ENCODE measurements at regions not wholly inside any gene's neighbourhood (a gene's known extent, or its start where the extent isn't known, plus 50 kb on each side); places are given as distances from the start of the nearest gene placed in this dataset.
"Not testable (repeated sequence)": the region's sequence is repeated elsewhere in the genome, so short reads cannot be mapped to it uniquely, and the experiment has no call there.

DNA sequence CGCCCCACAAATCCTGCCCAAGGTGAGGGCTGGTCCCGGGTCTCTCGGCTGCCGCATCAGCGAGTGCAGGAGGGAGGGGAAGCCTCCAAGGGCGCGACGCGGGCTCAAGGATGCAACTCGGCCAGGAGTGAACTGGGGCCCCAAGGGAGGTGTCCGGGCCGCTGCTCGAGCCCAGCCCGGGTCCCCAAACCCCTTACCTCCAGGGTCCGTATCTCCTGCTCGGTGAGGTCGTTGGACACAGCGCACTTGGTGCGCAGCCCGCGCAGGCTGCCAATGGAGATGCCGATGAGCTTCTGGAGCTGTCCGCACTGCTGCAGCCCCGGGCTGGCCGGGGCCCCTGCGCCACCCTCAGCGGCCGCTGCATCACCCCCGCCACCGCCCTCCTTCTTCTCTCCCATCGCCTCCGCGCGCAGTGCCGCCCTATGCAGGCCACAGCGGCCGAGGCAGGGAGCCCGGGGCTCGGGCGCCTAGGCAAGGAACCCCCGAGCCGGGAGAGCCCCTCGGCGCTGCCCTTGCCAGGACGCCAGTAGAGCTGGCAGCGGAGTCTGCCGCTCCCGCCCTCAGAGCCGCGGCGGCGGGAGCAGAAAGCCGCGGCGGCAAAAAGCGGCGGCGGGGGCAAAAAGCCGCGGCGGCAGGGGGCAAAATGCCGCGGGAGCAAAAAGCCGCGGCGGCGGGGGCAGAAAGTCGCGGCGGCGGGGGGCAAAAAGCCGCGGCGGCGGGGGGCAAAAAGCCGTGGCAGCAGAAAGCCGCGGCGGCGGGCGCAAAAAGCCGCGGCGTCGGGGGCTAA lies 135.1 kb downstream of the ZNF92 start:
- H3K27ac ChIP-seq; H3K9me3 ChIP-seq; H3K36me3 ChIP-seq; intact Hi-C loops (cut with DNase I); H3K27me3 ChIP-seq (replicated peaks; ENCODE audit: insufficient read depth); DNase-seq (ENCODE audit: low spot score); H3K4me1 ChIP-seq (replicated peaks): not testable (repeated sequence)
- WGBS = 4% methylated on average over 52 of the region's 85 CpGs
- peak overlapping the region; percentile 26 to 28 for H3K4me3 ChIP-seq

DNA sequence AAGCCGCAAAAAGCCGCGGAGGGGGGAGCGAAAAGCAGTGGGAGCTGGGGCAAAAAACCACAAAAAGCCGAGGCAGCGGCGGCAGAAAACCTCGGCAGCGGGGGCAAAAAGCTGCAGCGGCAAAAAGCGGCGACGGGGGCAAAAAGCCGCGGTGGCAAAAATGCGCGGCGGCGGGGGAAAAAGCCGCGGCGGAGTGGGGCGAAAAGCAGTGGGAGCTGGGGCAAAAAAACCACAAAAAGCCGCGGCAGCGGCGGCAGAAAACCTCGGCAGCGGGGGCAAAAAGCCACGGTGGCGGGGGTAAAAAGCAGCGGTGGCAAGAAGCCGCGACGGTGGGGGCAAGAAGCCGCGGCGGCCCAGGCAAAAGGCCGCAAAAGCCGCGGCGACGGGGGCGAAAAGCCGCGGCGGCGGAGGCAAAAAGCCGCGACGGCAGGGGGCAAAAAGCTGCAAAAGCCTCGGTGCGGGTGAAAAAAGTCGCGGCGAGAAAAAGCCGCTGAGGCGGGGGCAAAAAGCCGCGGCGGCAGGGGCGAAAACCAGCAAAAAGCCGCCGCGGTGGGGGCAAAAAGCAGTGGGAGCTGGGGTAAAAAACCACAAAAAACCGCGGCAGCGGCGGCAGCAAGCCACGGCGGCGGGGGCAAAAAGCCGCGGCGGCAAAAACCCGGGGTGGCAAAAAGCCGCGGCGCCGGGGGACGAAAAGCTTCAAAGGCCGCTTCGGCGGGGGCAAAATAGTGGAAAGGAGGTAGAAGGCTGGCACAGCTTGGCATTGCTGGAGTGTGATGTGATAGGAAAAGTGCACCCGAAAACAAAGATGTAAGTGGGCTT lies 135.9 kb downstream of the ZNF92 start:
- intact Hi-C loops (cut with DNase I) = no loop called here
- Histone ChIP-seq H3K4me1 (replicated peaks) (peaks cover 7% of the 10 kb centered on the region), H3K4me3 (peak overlapping the region; percentile 26 to 28), H3K27ac (no peak overlapping the region), H3K9me3 (no peaks in the 10 kb centered on the region), H3K27me3 (replicated peaks; ENCODE audit: insufficient read depth) (peaks cover 8% of the 10 kb centered on the region), H3K36me3 (no peaks in the 10 kb centered on the region)
- 2% methylated on average over 85 of the region's 85 CpGs for WGBS
- TF ChIP-seq, protein P1, sequence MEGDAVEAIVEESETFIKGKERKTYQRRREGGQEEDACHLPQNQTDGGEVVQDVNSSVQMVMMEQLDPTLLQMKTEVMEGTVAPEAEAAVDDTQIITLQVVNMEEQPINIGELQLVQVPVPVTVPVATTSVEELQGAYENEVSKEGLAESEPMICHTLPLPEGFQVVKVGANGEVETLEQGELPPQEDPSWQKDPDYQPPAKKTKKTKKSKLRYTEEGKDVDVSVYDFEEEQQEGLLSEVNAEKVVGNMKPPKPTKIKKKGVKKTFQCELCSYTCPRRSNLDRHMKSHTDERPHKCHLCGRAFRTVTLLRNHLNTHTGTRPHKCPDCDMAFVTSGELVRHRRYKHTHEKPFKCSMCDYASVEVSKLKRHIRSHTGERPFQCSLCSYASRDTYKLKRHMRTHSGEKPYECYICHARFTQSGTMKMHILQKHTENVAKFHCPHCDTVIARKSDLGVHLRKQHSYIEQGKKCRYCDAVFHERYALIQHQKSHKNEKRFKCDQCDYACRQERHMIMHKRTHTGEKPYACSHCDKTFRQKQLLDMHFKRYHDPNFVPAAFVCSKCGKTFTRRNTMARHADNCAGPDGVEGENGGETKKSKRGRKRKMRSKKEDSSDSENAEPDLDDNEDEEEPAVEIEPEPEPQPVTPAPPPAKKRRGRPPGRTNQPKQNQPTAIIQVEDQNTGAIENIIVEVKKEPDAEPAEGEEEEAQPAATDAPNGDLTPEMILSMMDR (IDR thresholded peaks at IDR 0.05) = no peak
- no peak for TF ChIP-seq POLR2A (IDR thresholded peaks at IDR 0.05)
- no peak for TF ChIP-seq POLR2AphosphoS5 (IDR thresholded peaks at IDR 0.05)
- DNase-seq (ENCODE audit: low spot score) = no peak

DNA sequence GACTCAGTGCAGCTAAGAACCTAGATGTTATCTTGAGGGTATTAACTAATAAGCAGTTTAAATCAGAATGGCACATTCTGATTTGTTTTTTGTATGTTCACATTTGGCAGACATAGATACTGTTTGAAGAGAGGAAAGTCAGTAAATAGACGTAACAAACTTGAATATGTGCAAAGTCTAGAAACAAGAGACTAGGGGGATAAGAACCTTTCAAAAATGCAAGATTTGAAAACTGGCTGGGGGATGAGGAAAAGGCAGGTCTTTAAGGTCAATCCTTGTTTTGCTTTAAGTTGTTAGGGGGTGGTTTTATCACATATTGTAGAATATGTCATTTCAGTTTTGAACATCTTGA lies 136.5 kb downstream of the ZNF92 start:
- WGBS = 12% methylated on average over 1 of the region's 1 CpG
- intact Hi-C loops (cut with DNase I) = not testable (repeated sequence)

DNA sequence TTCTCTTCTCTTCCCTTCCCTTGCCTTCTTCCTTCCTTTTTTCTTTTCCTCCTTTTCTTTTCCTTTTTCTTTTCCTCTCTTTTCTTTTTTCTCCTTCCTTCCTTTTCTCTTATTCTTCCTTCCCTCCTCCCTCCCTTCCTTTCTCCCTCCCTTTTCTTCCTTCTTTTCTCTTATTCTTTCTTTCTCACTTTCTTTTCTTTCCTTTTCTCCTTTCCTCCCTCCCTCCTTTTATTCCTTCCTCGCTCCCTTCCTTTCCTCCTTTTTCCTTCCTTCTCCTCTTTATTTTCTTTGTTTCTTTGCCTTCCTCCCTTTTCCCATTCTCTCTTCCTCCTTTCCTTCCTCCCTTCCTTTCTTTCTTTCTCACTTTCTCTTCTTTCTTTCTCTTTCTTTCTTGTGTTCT lies 146.1 kb downstream of the ZNF92 start:
- H3K27ac ChIP-seq; H3K9me3 ChIP-seq; DNase-seq (ENCODE audit: low spot score); H3K27me3 ChIP-seq (replicated peaks; ENCODE audit: insufficient read depth); H3K36me3 ChIP-seq; H3K4me3 ChIP-seq; H3K4me1 ChIP-seq (replicated peaks); intact Hi-C loops (cut with DNase I): not testable (repeated sequence)
- 86% methylated on average over 1 of the region's 1 CpG for WGBS

More for the DNA sequence above, 136.5 kb downstream of the ZNF92 start:
- not testable (repeated sequence) for H3K9me3 ChIP-seq; H3K4me1 ChIP-seq (replicated peaks); H3K27ac ChIP-seq; DNase-seq (ENCODE audit: low spot score); H3K36me3 ChIP-seq; H3K27me3 ChIP-seq (replicated peaks; ENCODE audit: insufficient read depth)
- peak overlapping the region in 1 of 2 donors; percentile 26 for H3K4me3 ChIP-seq

GRCh38 chr7:65545465-65546161 lies 172.0 kb downstream of the ZNF92 start:
- H3K27ac ChIP-seq; H3K4me3 ChIP-seq; intact Hi-C loops (cut with DNase I); H3K9me3 ChIP-seq; DNase-seq (ENCODE audit: low spot score); H3K27me3 ChIP-seq (replicated peaks; ENCODE audit: insufficient read depth); H3K36me3 ChIP-seq; H3K4me1 ChIP-seq (replicated peaks): not testable (repeated sequence)
- no CpG with 5 or more reads among the region's 5 CpGs for WGBS

DNA sequence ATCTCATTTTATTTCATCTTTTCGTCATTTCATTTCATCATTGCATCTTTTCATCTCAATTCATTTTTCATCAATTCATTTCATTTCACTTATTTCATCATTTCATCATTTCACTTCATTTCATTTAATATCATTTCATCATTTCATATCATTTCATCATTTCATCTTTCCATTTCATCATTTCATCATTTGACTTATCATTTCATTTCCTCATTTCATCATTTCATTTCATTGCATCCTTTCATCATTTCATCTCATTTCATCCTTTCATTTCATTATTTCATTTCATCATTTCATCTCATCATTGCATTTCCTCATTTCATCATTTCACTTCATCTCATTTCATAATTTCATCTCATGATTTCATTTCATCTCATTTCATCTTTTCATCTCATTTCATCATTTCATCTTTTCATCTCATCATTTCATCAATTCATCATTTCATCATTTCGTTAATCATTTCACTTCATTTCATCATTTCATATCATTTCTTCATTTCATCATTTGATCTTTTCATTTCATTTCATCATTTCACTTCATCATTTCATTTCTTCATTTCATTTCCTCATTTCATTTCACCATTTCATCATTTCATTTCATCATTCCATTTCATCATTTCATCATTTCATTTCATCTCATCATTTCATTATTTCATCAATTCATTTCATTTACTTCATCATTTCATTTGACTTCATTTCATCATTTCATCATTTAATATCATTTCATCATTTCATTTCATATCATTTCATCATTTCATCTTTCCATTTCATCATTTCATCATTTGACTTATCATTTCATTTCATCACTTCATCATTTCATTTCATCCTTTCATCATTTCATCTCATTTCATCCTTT lies 176.2 kb downstream of the ZNF92 start:
- H3K4me1 ChIP-seq (replicated peaks); H3K36me3 ChIP-seq; H3K4me3 ChIP-seq; H3K9me3 ChIP-seq; DNase-seq (ENCODE audit: low spot score); intact Hi-C loops (cut with DNase I); H3K27me3 ChIP-seq (replicated peaks; ENCODE audit: insufficient read depth); H3K27ac ChIP-seq: not testable (repeated sequence)
- WGBS = no CpG with 5 or more reads among the region's 2 CpGs

GRCh38 chr7:65550444-65550809 lies 176.8 kb downstream of the ZNF92 start:
- H3K4me1 ChIP-seq (replicated peaks); intact Hi-C loops (cut with DNase I): not testable (repeated sequence)

DNA sequence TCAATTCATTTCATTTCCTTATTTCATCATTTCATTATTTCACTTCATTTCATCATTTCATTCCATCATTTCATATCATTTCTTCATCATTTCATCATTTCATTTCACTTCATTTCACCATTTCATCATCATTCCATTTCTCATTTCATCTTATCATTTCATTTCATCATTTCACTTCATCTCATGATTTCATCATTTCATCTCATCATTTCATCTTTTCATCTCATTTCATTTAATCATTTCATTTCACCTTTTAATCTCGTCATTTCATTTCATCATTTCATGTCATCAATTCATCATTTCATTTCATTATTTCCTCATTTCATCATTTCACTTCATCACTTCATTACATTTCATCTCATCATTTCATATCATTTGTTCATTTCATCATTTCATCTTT lies 177.4 kb downstream of the ZNF92 start:
- H3K4me1 ChIP-seq (replicated peaks); intact Hi-C loops (cut with DNase I); DNase-seq (ENCODE audit: low spot score); H3K27me3 ChIP-seq (replicated peaks; ENCODE audit: insufficient read depth); H3K9me3 ChIP-seq; H3K27ac ChIP-seq; H3K36me3 ChIP-seq; H3K4me3 ChIP-seq: not testable (repeated sequence)
- 86% methylated on average over 1 of the region's 1 CpG for WGBS

More at GRCh38 chr7:65550444-65550809, 176.8 kb downstream of the ZNF92 start:
- H3K36me3 ChIP-seq; DNase-seq (ENCODE audit: low spot score); H3K27me3 ChIP-seq (replicated peaks; ENCODE audit: insufficient read depth); H3K4me3 ChIP-seq; H3K27ac ChIP-seq; H3K9me3 ChIP-seq: not testable (repeated sequence)

DNA sequence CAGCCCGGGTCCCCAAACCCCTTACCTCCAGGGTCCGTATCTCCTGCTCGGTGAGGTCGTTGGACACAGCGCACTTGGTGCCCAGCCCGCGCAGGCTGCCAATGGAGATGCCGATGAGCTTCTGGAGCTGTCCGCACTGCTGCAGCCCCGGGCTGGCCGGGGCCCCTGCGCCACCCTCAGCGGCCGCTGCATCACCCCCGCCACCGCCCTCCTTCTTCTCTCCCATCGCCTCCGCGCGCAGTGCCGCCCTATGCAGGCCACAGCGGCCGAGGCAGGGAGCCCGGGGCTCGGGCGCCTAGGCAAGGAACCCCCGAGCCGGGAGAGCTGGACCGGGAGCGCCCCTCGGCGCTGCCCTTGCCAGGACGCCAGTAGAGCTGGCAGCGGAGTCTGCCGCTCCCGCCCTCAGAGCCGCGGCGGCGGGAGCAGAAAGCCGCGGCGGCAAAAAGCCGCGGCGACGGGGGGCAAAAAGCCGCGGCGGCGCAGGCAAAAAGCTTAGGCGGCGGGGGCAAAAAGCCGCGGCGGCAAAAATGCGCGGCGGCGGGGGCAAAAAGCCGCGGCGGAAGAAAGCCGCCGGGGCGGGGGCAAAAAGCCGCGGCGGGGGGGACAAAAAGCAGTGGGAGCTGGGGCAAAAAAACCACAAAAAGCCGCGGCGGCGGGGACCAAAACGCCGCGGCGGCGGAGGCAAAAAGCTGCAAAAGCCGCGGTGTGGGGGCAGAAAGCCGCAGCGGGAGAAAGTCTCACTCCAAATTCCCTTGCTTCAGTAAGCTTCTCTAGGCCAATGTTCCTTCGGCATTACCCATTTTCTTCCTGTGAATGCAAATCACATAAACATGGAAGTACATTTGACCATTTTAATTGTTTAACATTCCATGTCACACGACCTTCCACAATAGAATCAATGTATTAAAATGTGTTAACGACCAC lies 181.2 kb downstream of the ZNF92 start:
- intact Hi-C loops (cut with DNase I); H3K4me3 ChIP-seq; H3K4me1 ChIP-seq (replicated peaks); H3K27me3 ChIP-seq (replicated peaks; ENCODE audit: insufficient read depth); H3K9me3 ChIP-seq; H3K36me3 ChIP-seq; DNase-seq (ENCODE audit: low spot score); H3K27ac ChIP-seq: not testable (repeated sequence)
- no CpG with 5 or more reads among the region's 85 CpGs for WGBS

- H3K36me3 ChIP-seq; H3K4me1 ChIP-seq (replicated peaks); H3K27me3 ChIP-seq (replicated peaks; ENCODE audit: insufficient read depth); intact Hi-C loops (cut with DNase I); H3K9me3 ChIP-seq; H3K4me3 ChIP-seq; H3K27ac ChIP-seq: not testable (repeated sequence)
- DNase-seq (ENCODE audit: low spot score) = peak; percentile 2
- 85% methylated on average over 4 of the region's 4 CpGs for WGBS
Observed at GRCh38 chr7:65558584-65558983, 184.9 kb downstream of the ZNF92 start.

All from prostate gland (tissue), 2 donors.